ENCODE measurements at regions not wholly inside any gene's neighbourhood (a gene's known extent, or its start where the extent isn't known, plus 50 kb on each side); places are given as distances from the start of the nearest gene placed in this dataset.

GRCh38 chr2:103295591-103295990 lies 533.8 kb downstream of the TMEM182 start:
- Mint-ChIP-seq H3K36me3 (no peaks in the 10 kb centered on the region), H3K4me1 (no peaks in the 10 kb centered on the region), H3K9me3 (peaks cover 0 to 7% of the 10 kb centered on the region in 2 donors), H3K4me3 (no peak overlapping the region), H3K27me3 (ENCODE audit: low read depth in 2 of 2) (peaks cover 7 to 17% of the 10 kb centered on the region in 2 donors), H3K27ac (no peak overlapping the region)
- ATAC-seq (no peak), DNase-seq (no peak)
- Histone ChIP-seq H3K27me3 (ENCODE audit: control insufficient read depth, insufficient read depth, low read length) (no peaks in the 10 kb centered on the region), H3K36me3 (ENCODE audit: control insufficient read depth, insufficient read depth, low read length) (no peaks in the 10 kb centered on the region), H3K27ac (ENCODE audit: low read length) (no peak overlapping the region), H3K4me1 (ENCODE audit: control insufficient read depth, insufficient read depth, low read length) (no peaks in the 10 kb centered on the region), H3K4me3 (ENCODE audit: low read length) (no peak overlapping the region), H3K9me3 (ENCODE audit: control insufficient read depth, insufficient read depth, low read length) (no peaks in the 10 kb centered on the region)
- intact Hi-C loops (cut with micrococcal nuclease), result no loop called here
- WGBS (ENCODE audit: insufficient coverage), result 60% methylated on average over 1 of the region's 2 CpGs
- TF ChIP-seq, protein P1, sequence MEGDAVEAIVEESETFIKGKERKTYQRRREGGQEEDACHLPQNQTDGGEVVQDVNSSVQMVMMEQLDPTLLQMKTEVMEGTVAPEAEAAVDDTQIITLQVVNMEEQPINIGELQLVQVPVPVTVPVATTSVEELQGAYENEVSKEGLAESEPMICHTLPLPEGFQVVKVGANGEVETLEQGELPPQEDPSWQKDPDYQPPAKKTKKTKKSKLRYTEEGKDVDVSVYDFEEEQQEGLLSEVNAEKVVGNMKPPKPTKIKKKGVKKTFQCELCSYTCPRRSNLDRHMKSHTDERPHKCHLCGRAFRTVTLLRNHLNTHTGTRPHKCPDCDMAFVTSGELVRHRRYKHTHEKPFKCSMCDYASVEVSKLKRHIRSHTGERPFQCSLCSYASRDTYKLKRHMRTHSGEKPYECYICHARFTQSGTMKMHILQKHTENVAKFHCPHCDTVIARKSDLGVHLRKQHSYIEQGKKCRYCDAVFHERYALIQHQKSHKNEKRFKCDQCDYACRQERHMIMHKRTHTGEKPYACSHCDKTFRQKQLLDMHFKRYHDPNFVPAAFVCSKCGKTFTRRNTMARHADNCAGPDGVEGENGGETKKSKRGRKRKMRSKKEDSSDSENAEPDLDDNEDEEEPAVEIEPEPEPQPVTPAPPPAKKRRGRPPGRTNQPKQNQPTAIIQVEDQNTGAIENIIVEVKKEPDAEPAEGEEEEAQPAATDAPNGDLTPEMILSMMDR (IDR thresholded peaks at IDR 0.05), result no peak

DNA sequence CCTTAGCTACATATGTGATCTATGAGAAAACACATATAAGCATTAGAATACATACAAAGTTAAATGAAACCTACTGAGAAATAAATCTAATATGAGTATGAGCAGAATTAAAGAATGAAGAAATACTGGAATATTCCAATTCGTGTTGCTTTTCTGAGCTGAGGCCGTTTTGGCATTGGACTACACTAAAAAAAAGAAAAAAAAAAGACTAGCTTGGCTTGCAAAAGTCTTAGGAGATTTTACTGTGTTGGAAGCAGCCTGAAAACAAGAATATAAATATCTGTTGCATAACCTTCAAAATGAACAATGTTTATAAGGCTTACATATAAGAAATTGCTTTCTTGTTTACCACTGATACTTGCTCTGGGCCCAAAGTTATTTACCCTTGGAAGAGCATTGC lies 562.8 kb downstream of the TMEM182 start:
- Mint-ChIP-seq H3K27me3 (ENCODE audit: low read depth in 2 of 2) (no peaks in the 10 kb centered on the region), H3K9me3 (peaks cover 3 to 4% of the 10 kb centered on the region in 2 donors), H3K4me1 (no peaks in the 10 kb centered on the region), H3K36me3 (no peaks in the 10 kb centered on the region), H3K4me3 (no peak overlapping the region), H3K27ac (no peak overlapping the region)
- intact Hi-C loops (cut with micrococcal nuclease), result no loop called here
- Histone ChIP-seq H3K27me3 (ENCODE audit: control insufficient read depth, insufficient read depth, low read length) (no peaks in the 10 kb centered on the region), H3K36me3 (ENCODE audit: control insufficient read depth, insufficient read depth, low read length) (no peaks in the 10 kb centered on the region), H3K4me3 (ENCODE audit: low read length) (no peak overlapping the region), H3K4me1 (ENCODE audit: control insufficient read depth, insufficient read depth, low read length) (no peaks in the 10 kb centered on the region), H3K9me3 (ENCODE audit: control insufficient read depth, insufficient read depth, low read length) (no peaks in the 10 kb centered on the region), H3K27ac (ENCODE audit: low read length) (no peak overlapping the region)
- ATAC-seq (no peak), DNase-seq (no peak)
- TF ChIP-seq, protein P1 (IDR thresholded peaks at IDR 0.05), result no peak
- 82% methylated on average over 2 of the region's 2 CpGs for WGBS (ENCODE audit: insufficient coverage)

GRCh38 chr2:103327386-103327785 lies 565.6 kb downstream of the TMEM182 start:
- intact Hi-C loops (cut with micrococcal nuclease), result no loop called here
- H3K27ac Mint-ChIP-seq, result no peak overlapping the region
- H3K4me1 ChIP-seq (ENCODE audit: control insufficient read depth, insufficient read depth, low read length), result no peaks in the 10 kb centered on the region
- no peak overlapping the region for H3K4me3 ChIP-seq (ENCODE audit: low read length)
- peaks cover 0 to 3% of the 10 kb centered on the region in 2 donors for H3K9me3 Mint-ChIP-seq
- no peaks in the 10 kb centered on the region for H3K36me3 Mint-ChIP-seq
- no peak for DNase-seq
- 83% methylated on average over 2 of the region's 2 CpGs for WGBS (ENCODE audit: insufficient coverage)
- H3K4me3 Mint-ChIP-seq, result no peak overlapping the region
- no peaks in the 10 kb centered on the region for H3K36me3 ChIP-seq (ENCODE audit: control insufficient read depth, insufficient read depth, low read length)
- H3K4me1 Mint-ChIP-seq, result no peaks in the 10 kb centered on the region
- no peaks in the 10 kb centered on the region for H3K27me3 ChIP-seq (ENCODE audit: control insufficient read depth, insufficient read depth, low read length)
- no peak overlapping the region for H3K27ac ChIP-seq (ENCODE audit: low read length)
- H3K9me3 ChIP-seq (ENCODE audit: control insufficient read depth, insufficient read depth, low read length), result no peaks in the 10 kb centered on the region
- no peak for ATAC-seq
- TF ChIP-seq, protein P1 (IDR thresholded peaks at IDR 0.05), result no peak
- H3K27me3 Mint-ChIP-seq (ENCODE audit: low read depth in 2 of 2), result no peaks in the 10 kb centered on the region

DNA sequence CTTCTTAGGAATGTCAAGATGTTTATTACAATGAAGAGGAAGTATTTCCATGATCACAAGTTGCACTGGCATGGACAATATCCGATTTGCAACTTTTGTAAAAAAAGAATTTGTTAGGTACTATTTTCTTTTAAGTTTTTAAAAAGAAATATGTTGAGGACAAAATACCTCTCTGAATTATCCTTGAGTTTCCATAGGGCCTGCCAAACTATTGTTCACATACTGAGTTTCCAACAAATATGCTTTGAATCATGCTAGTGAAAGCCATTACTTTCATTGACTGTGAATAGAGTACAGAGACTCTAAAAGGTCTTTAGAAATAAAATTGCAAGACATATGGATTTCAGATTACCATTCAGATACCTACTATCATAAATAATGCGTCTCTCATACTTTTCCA lies 566.1 kb downstream of the TMEM182 start:
- Mint-ChIP-seq H3K9me3 (peaks cover 0 to 3% of the 10 kb centered on the region in 2 donors), H3K4me3 (no peak overlapping the region), H3K36me3 (no peaks in the 10 kb centered on the region), H3K4me1 (no peaks in the 10 kb centered on the region), H3K27me3 (ENCODE audit: low read depth in 2 of 2) (no peaks in the 10 kb centered on the region), H3K27ac (no peak overlapping the region)
- Histone ChIP-seq H3K4me3 (ENCODE audit: low read length) (no peak overlapping the region), H3K36me3 (ENCODE audit: control insufficient read depth, insufficient read depth, low read length) (no peaks in the 10 kb centered on the region), H3K9me3 (ENCODE audit: control insufficient read depth, insufficient read depth, low read length) (no peaks in the 10 kb centered on the region), H3K4me1 (ENCODE audit: control insufficient read depth, insufficient read depth, low read length) (no peaks in the 10 kb centered on the region), H3K27me3 (ENCODE audit: control insufficient read depth, insufficient read depth, low read length) (no peaks in the 10 kb centered on the region), H3K27ac (ENCODE audit: low read length) (no peak overlapping the region)
- no CpG with 5 or more reads among the region's 2 CpGs for WGBS (ENCODE audit: insufficient coverage)
- no peak for DNase-seq
- ATAC-seq, result no peak
- intact Hi-C loops (cut with micrococcal nuclease), result no loop called here
- TF ChIP-seq, protein P1 (IDR thresholded peaks at IDR 0.05), result no peak

All from natural killer cell (primary cell).